Mucosa of descending colon (tissue), 3 donors: ENCODE measurements at regions not wholly inside any gene's neighbourhood (a gene's known extent, or its start where the extent isn't known, plus 50 kb on each side); places are given as distances from the start of the nearest gene placed in this dataset.

Experiments used
- ATAC-seq: fragments of 200-7000 bp; cut with Tn5 transposase; one replicate; pipeline ENCODE4 v1.9.1; 2020; ENCODE audit warnings: mild to moderate bottlenecking, moderate library complexity
- DNase-seq, 3 donors: peaks; one replicate each; pipeline ENCODE4 v3.0.0-alpha.2; 2020
- H3K36me3 ChIP-seq: fragments of 200-600 bp; one replicate; pipeline ENCODE4 v1.8.0; 2021; ENCODE audit warnings: low read depth, mild to moderate bottlenecking
- H3K4me1 ChIP-seq: fragments of 200-600 bp; one replicate; pipeline ENCODE4 v1.8.0; 2021; ENCODE audit warnings: low read depth, mild to moderate bottlenecking
- H3K4me3 ChIP-seq: fragments of 200-600 bp; one replicate; pipeline ENCODE4 v1.8.0; 2021; ENCODE audit warnings: mild to moderate bottlenecking
- H3K9me3 ChIP-seq: fragments of 200-600 bp; one replicate; pipeline ENCODE4 v1.8.0; 2021; ENCODE audit warnings: mild to moderate bottlenecking
- CTCF ChIP-seq: fragments of 200-600 bp; IDR thresholded peaks from one replicate; pipeline ENCODE4 v1.8.0; 2022; ENCODE audit warnings: antibody characterized with exemption, mild to moderate bottlenecking
- intact Hi-C, 2 donors: fragments of 100-400 bp; cut with DNase I in 1 of 2; cut with micrococcal nuclease in 1 of 2; formaldehyde crosslinking; loops; one replicate each; pipeline versions ENCODE4 v1.11.0 to v1.11.1; 2022; cut with DNase I, micrococcal nuclease
- donor health status: DM: no; HTN: no; CAD: no; lungs with moderate emphysema.
- donor health status: DM: no; HTN: no; CAD: no.
- donor health status: DM: no; HTN: yes; CAD: no.

- no peak for ATAC-seq
- no peak overlapping the region for H3K4me3 ChIP-seq
- TF ChIP-seq CTCF = no peak
- peaks cover 41% of the 10 kb centered on the region for H3K9me3 ChIP-seq
- no peak for DNase-seq
- intact Hi-C loops = no loop called here
- no peaks in the 10 kb centered on the region for H3K4me1 ChIP-seq
- no peaks in the 10 kb centered on the region for H3K36me3 ChIP-seq
Measured at GRCh38 chr12:126191949-126192348, 1126.7 kb downstream of the AACS start.

DNA sequence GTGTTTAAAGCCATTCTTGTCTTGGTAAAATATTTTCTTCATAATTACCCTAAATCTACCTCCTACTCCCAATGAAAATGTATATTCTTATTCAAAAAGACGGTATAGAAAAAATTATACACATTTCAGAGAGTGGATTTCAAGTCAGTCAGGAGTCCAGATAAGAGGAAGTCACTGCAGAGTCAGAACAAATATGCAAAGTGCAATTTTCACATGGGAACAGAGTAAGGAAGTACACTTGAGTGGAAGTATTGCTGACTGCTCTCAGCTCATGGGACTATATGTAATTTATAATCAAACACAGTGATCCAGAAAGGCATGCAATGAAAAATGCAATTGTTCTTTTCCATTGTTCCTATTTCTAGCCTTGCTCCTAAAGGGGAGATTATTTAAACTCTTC, 1128.0 kb downstream of the AACS start:
- intact Hi-C loops = no loop called here
- ATAC-seq = no peak

GRCh38 chr12:126196263-126196662, 1131.0 kb downstream of the AACS start:
- intact Hi-C loops = no loop called here
- ATAC-seq = no peak
- H3K36me3 ChIP-seq = no peaks in the 10 kb centered on the region
- TF ChIP-seq CTCF = no peak
- no peaks in the 10 kb centered on the region for H3K4me1 ChIP-seq
- H3K9me3 ChIP-seq = peaks cover 36% of the 10 kb centered on the region
- no peak for DNase-seq
- H3K4me3 ChIP-seq = no peak overlapping the region

More for the DNA sequence above, 1128.0 kb downstream of the AACS start:
- TF ChIP-seq CTCF = no peak
- Histone ChIP-seq H3K4me1 (no peaks in the 10 kb centered on the region), H3K36me3 (no peaks in the 10 kb centered on the region), H3K9me3 (peaks cover 43% of the 10 kb centered on the region), H3K4me3 (no peak overlapping the region)
- no peak for DNase-seq

DNA sequence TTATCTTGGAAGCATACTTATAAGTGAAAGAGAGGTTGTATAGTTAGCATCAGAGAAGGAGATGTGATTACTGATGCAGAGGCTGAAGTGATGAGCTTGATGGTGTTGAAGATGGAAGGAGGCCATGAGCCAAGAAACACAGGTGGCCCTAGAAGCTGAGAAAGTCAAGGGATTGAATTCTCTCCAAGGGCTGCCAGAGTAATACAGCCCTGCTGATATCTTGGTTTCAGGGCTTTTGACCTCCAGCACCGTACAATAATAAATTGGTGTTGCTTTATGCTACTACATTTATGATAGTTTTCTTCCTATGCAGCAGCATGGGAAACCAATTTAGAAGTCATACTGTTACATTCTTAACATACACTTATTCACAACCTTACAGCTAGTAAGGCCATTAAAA, 1133.3 kb downstream of the AACS start:
- DNase-seq (no peak), ATAC-seq (no peak)
- no peak for TF ChIP-seq CTCF
- Histone ChIP-seq H3K9me3 (peaks cover 28% of the 10 kb centered on the region), H3K36me3 (no peaks in the 10 kb centered on the region), H3K4me1 (no peaks in the 10 kb centered on the region), H3K4me3 (no peak overlapping the region)
- intact Hi-C loops = no loop called here

- H3K9me3 ChIP-seq = peaks cover 24% of the 10 kb centered on the region
- ATAC-seq (peak; percentile 41), DNase-seq (no peak)
- no peaks in the 10 kb centered on the region for H3K36me3 ChIP-seq
- no peaks in the 10 kb centered on the region for H3K4me1 ChIP-seq
- no peak overlapping the region for H3K4me3 ChIP-seq
- no peak for TF ChIP-seq CTCF
- intact Hi-C loops = no loop called here
Measured at GRCh38 chr12:126198966-126199692, 1133.9 kb downstream of the AACS start.
